PC-9 (cell line): ENCODE measurements at regions not wholly inside any gene's neighbourhood (a gene's known extent, or its start where the extent isn't known, plus 50 kb on each side); places are given as distances from the start of the nearest gene placed in this dataset.
A peak's percentile ranks its signal among the peaks of the same experiment; 100 is the strongest.

Experiments used
- BruUV-seq: library from RNA; stranded (reverse); fragments of 400-500 nt; replicated peaks from 2 replicates; lab custom pipeline; 2021; lab: Mats Ljungman, UMichigan
- CTCF ChIA-PET: fragments of 300-600 bp; sonication (Branson Sonifier 250); formaldehyde crosslinking; loops from one replicate; lab custom pipeline; 2022; ENCODE audit warnings: antibody characterized with exemption; lab: Charles Lee
- POLR2A ChIA-PET: fragments of 300-600 bp; sonication (Branson Sonifier 250); formaldehyde crosslinking; loops from one replicate; lab custom pipeline; 2022; ENCODE audit warnings: antibody characterized with exemption; ENCODE audit not compliant: unreplicated experiment; lab: Charles Lee
- DNase-seq, 2 experiments: peaks; one replicate each; pipeline versions ENCODE4 v3.0.0 to v3.0.0-alpha.2; 2015 to 2022; ENCODE audit warnings: mixed read lengths in 1 of 2
- H2AFZ ChIP-seq: fragments of 200-600 bp; sonication (generic); 2 replicates; pipeline ENCODE4 v1.8.1; 2017; ENCODE audit warnings: antibody characterized with exemption
- H3F3A ChIP-seq: fragments of 200-600 bp; sonication (generic); 2 replicates; pipeline ENCODE4 v1.8.1; 2017; ENCODE audit warnings: antibody characterized with exemption, mild to moderate bottlenecking, low read depth; ENCODE audit not compliant: insufficient read depth
- H3K27ac ChIP-seq: fragments of 200-600 bp; sonication (generic); 2 replicates; pipeline ENCODE4 v1.6.1; 2016; ENCODE audit warnings: mixed run types
- H3K27me3 ChIP-seq: fragments of 200-600 bp; sonication (generic); 2 replicates; pipeline ENCODE4 v1.6.1; 2016; ENCODE audit warnings: low read depth, mixed run types; ENCODE audit not compliant: insufficient read depth
- H3K36me3 ChIP-seq: fragments of 200-600 bp; sonication (generic); 2 replicates; pipeline ENCODE4 v1.6.1; 2016; ENCODE audit warnings: low read depth, mixed run types
- H3K4me1 ChIP-seq: fragments of 200-600 bp; sonication (generic); replicated peaks from 2 replicates; pipeline ENCODE4 v1.6.1; 2016; ENCODE audit warnings: mixed run types; ENCODE audit not compliant: insufficient read depth
- H3K4me2 ChIP-seq: fragments of 200-600 bp; sonication (generic); 2 replicates; pipeline ENCODE4 v1.6.1; 2017; ENCODE audit warnings: mixed run types
- H3K4me3 ChIP-seq: fragments of 200-600 bp; sonication (generic); 2 replicates; pipeline ENCODE4 v1.6.1; 2016; ENCODE audit warnings: mixed run types
- H3K79me2 ChIP-seq: fragments of 200-600 bp; sonication (generic); 2 replicates; pipeline ENCODE4 v1.6.1; 2017; ENCODE audit warnings: low read depth, mixed run types
- H3K9me2 ChIP-seq: fragments of 200-600 bp; sonication (generic); 2 replicates; pipeline ENCODE4 v1.8.1; 2017; ENCODE audit warnings: mild to moderate bottlenecking; ENCODE audit not compliant: insufficient read depth
- H3K9me3 ChIP-seq: fragments of 200-600 bp; sonication (generic); 2 replicates; pipeline ENCODE4 v1.8.1; 2016; ENCODE audit warnings: low read depth; ENCODE audit not compliant: insufficient read depth
- H4K20me1 ChIP-seq: fragments of 200-600 bp; sonication (generic); 2 replicates; pipeline ENCODE4 v1.8.1; 2017; ENCODE audit not compliant: insufficient read depth
- CTCF ChIP-seq: fragments of 200-600 bp; sonication (generic); conservative IDR thresholded peaks from 2 replicates; pipeline ENCODE4 v1.6.1; 2017; ENCODE audit warnings: mixed run types, antibody characterized with exemption, mild to moderate bottlenecking, moderate library complexity
- EZH2 ChIP-seq: fragments of 200-600 bp; sonication (generic); IDR thresholded peaks from 2 replicates; pipeline ENCODE4 v1.8.0; 2017; ENCODE audit warnings: antibody characterized with exemption, low read depth
- intact Hi-C: fragments of 100-400 bp; cut with micrococcal nuclease; formaldehyde crosslinking; loops from one replicate; pipeline ENCODE4 v1.10.0; 2022; ENCODE audit not compliant: unreplicated experiment

DNA sequence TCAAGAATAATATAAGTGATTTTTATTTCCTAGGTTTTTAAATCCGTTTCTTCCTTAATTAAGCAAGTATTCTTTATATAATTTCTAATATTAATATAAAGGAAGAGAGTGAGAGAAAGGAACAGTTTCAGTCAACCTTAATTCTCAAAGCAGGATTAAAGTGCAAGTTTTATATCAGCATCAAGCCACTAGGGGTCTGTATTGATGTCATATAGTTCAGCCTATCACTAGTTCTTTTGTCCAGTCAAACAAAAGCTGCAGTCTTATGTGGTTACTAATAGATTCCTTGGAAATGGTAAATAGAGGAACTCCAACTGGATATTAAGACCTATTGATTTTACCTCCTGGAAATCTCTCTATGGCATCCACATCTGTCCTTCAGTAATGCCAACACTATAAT, 82.0 kb downstream of the NAP1L3 start:
- H3K27ac ChIP-seq, result no peak overlapping the region
- POLR2A ChIA-PET, result no interaction called here
- H3K79me2 ChIP-seq, result no peaks in the 10 kb centered on the region
- H3K4me3 ChIP-seq, result no peak overlapping the region
- H3K27me3 ChIP-seq, result no peaks in the 10 kb centered on the region
- H3K4me2 ChIP-seq, result no peak overlapping the region
- no peaks in the 10 kb centered on the region for H3K9me2 ChIP-seq
- H2AFZ ChIP-seq, result no peak overlapping the region
- H3F3A ChIP-seq, result no peaks in the 10 kb centered on the region
- TF ChIP-seq EZH2, result no peak
- intact Hi-C loops, result no loop called here
- H3K36me3 ChIP-seq, result no peaks in the 10 kb centered on the region
- no peak for DNase-seq
- no TSS peak for BruUV-seq
- no peaks in the 10 kb centered on the region for H3K9me3 ChIP-seq
- CTCF ChIA-PET, result no interaction called here
- no peaks in the 10 kb centered on the region for H4K20me1 ChIP-seq
- no peaks in the 10 kb centered on the region for H3K4me1 ChIP-seq

DNA sequence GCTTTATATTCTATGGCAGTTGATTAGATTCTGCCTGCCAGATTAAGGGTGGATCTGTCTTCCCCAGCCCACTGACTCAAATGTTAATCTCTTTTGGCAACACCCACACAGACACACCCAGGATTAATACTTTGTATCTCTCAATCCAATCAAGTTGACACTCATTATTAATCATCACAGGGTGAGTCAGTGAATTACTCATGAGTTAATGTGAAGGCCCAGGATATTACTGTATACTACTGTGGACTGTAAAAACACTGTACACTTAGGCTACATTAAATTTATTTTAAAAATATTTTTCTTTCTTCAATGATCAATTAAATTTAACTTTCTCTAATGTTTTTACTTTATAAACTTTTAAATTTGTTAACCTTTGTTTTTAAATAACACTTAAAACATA, 87.7 kb downstream of the NAP1L3 start:
- CTCF ChIA-PET, result no interaction called here
- Histone ChIP-seq H3K79me2 (no peaks in the 10 kb centered on the region), H3K9me2 (no peaks in the 10 kb centered on the region), H3K27me3 (no peaks in the 10 kb centered on the region), H3K4me1 (no peaks in the 10 kb centered on the region), H2AFZ (no peak overlapping the region), H3K4me2 (no peak overlapping the region), H3K36me3 (no peaks in the 10 kb centered on the region), H3K9me3 (no peaks in the 10 kb centered on the region), H3F3A (no peaks in the 10 kb centered on the region), H4K20me1 (no peaks in the 10 kb centered on the region), H3K4me3 (no peak overlapping the region), H3K27ac (no peak overlapping the region)
- POLR2A ChIA-PET, result no interaction called here
- DNase-seq, result no peak
- TF ChIP-seq EZH2 (no peak), CTCF (no peak)
- intact Hi-C loops, result no loop called here
- no TSS peak for BruUV-seq

DNA sequence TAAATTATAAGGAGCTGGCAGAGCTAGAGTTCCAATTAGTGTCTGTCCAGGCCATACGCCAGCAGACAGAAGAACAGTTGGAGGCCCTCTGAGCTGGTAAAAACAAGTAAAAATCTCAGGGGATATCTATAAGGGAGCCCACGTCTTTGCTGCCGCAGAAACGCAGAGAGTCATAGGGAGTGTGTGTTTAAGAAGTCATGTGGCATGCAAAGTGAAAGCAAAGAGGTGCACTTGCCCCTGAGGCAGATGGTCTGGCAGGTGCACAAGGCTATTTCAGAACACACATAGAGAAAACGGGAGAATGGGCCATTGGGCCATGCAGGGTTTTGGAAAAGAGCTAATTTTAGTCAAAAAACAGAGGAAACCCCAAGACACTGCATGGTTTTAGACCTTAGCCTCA, 92.7 kb downstream of the NAP1L3 start:
- no peaks in the 10 kb centered on the region for H4K20me1 ChIP-seq
- POLR2A ChIA-PET, result no interaction called here
- CTCF ChIA-PET, result no interaction called here
- H3K79me2 ChIP-seq, result no peaks in the 10 kb centered on the region
- H3K36me3 ChIP-seq, result no peaks in the 10 kb centered on the region
- no peak overlapping the region for H3K4me2 ChIP-seq
- intact Hi-C loops, result no loop called here
- no peaks in the 10 kb centered on the region for H3K27me3 ChIP-seq
- no peaks in the 10 kb centered on the region for H3K4me1 ChIP-seq
- H3K9me2 ChIP-seq, result no peaks in the 10 kb centered on the region
- no peaks in the 10 kb centered on the region for H3F3A ChIP-seq
- H2AFZ ChIP-seq, result no peak overlapping the region
- no peak overlapping the region for H3K27ac ChIP-seq
- no peak for TF ChIP-seq EZH2
- no peak for TF ChIP-seq CTCF
- no peak overlapping the region for H3K4me3 ChIP-seq
- DNase-seq, result no peak
- no peaks in the 10 kb centered on the region for H3K9me3 ChIP-seq
- BruUV-seq, result no TSS peak

DNA sequence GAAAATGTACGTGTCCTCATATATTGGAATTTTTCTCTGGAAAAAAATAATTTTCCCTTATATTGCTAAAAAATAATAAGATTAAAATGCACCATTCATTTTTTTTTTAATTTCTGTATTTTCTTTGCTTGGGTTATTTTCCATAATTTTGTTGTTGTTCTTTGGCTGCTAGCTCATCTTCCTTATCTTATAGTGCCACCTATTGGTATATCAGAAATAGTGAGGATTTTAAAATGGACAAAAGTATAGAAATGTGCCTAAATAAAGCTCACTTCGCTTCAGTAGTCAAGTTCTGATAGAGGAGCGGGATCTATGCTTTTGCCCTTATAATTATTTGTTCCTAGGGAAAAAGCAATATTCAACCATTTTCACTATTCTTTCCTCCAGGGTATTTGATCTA, 134.8 kb downstream of the NAP1L3 start:
- no peaks in the 10 kb centered on the region for H3K36me3 ChIP-seq
- no peak for DNase-seq
- intact Hi-C loops, result loop anchor here (5.0 kb wide), 1 partner anchor 1306 kb away; no protein-coding TSS in a partner anchor

More for the DNA sequence above, 134.8 kb downstream of the NAP1L3 start:
- Histone ChIP-seq H2AFZ (no peak overlapping the region), H3K4me3 (no peak overlapping the region), H3K9me2 (no peaks in the 10 kb centered on the region), H4K20me1 (no peaks in the 10 kb centered on the region), H3K79me2 (no peaks in the 10 kb centered on the region), H3F3A (no peaks in the 10 kb centered on the region), H3K27ac (no peak overlapping the region), H3K4me2 (no peak overlapping the region), H3K9me3 (no peaks in the 10 kb centered on the region), H3K27me3 (no peaks in the 10 kb centered on the region), H3K4me1 (no peaks in the 10 kb centered on the region)
- TF ChIP-seq CTCF (peak; percentile 59), EZH2 (no peak)
- POLR2A ChIA-PET, result no interaction called here
- BruUV-seq, result no TSS peak
- CTCF ChIA-PET, result no interaction called here
